Skin epidermis (tissue), 12 donors: ENCODE measurements at regions not wholly inside any gene's neighbourhood (a gene's known extent, or its start where the extent isn't known, plus 50 kb on each side); places are given as distances from the start of the nearest gene placed in this dataset.
"Not testable (repeated sequence)": the region's sequence is repeated elsewhere in the genome, so short reads cannot be mapped to it uniquely, and the experiment has no call there.

ENCODE experiments used
- H3K27ac ChIP-seq, 21 experiments: fragments of 200-600 bp; sonication (generic) in 11 of 21; one replicate each; pipeline ENCODE4 v1.5.0; 2020; ENCODE audit warnings: mild to moderate bottlenecking in 3 of 21, inconsistent platforms in 2 of 21, moderate library complexity in 2 of 21
- H3K4me3 ChIP-seq, 7 experiments: fragments of 200-600 bp; sonication (generic) in 2 of 7; one replicate each; pipeline ENCODE4 v1.5.0; 2020; ENCODE audit warnings: inconsistent platforms in 2 of 7, mild to moderate bottlenecking in 2 of 7, moderate library complexity in 1 of 7

DNA sequence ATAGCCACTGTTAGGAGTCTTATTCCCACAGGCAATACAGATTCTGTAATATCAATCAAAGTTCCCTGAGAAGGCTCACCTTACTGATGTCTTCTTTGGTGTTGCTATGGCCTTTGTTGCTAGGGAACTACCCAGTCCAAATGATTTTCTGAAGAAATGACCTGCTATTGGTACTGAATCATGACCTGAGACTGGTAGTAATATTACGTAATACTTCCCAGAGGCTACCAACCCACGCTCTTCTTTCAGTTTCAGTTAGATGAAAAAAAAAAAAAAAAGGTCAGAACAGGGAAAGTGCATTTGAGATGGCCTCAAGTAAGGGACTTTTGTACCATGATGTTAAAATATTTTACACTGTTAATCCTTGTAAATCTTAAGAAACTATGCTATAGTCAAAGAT, 1092.5 kb upstream of the EPHA6 start:
- H3K27ac ChIP-seq: no peak overlapping the region
- no peak overlapping the region for H3K4me3 ChIP-seq

DNA sequence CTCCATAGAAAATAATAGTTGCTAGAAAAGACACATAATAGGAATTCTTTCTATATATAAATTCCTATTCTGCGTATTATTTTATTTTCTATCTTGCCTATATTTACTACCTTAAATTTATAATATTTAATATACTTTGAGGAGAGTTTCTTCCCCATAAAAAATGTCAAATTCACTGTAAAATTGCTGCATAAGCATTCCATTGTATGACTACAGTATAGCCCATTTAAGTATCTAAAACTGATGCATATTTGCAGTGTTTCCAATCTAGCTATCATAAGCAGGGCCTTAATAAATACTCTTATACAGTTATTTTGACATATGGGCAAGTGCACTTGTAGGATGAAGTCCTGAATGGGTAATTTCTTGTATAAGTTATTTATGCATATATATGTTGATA, 1088.6 kb upstream of the EPHA6 start:
- H3K4me3 ChIP-seq: no peak overlapping the region
- no peak overlapping the region for H3K27ac ChIP-seq

DNA sequence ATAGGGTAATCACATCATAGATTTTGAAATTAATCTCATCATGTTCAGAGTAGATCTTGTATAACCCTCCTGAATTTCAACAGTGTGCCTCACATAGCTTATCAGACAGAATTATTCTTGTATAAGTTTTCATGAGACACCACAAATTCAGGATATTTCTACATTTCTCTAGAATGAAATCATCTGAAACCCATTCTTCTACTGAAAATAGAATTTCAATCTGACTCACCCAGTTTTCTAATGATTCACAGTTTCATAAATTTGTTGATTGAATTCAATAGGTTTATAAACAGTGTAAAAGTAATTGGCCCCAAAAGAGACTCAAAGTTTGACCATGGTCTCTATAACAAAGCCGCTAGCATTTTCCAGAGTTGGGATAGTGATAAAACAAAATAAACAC, 1082.6 kb upstream of the EPHA6 start:
- H3K27ac ChIP-seq: no peak overlapping the region

DNA sequence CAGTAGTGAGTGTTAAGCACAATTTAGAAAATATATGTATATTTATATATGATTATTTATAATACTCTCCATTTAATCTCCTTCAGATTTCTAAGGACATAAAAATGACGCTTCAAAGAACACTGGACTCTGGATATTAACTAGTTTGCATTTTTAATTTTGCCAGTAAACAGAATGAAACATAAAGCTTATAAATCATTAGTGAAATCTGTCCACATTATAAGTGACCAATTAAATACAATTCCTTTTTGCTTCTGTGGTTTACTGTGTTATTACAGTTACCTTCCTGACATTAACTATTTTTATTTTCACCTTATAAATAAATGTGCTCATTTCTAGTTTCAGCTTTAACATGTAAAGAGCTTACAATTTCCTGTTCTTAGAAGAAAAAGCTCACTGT, 1081.1 kb upstream of the EPHA6 start:
- Histone ChIP-seq H3K27ac (no peak overlapping the region), H3K4me3 (no peak overlapping the region)

More for the DNA sequence above, 1082.6 kb upstream of the EPHA6 start:
- no peak overlapping the region for H3K4me3 ChIP-seq

DNA sequence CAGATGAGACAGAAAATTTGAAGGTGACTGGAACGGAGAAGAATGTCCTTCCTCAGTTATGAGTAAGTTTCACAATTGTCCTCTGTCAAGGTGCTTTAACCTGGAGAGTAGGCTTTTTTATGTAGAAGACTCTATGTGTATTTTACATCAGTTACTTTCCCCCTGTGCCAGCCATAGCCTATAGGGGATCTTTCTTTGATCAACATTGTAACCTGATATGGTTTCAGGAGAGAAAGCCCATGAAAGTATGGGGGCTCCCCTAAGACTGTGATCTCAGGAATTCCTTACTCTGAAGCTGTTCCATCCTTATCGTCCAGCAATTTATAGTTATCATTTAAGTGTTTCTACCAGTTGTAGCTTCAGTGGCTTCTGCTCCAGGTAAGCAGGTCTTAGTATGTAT, 1076.3 kb upstream of the EPHA6 start:
- H3K27ac ChIP-seq: no peak overlapping the region
- no peak overlapping the region for H3K4me3 ChIP-seq

DNA sequence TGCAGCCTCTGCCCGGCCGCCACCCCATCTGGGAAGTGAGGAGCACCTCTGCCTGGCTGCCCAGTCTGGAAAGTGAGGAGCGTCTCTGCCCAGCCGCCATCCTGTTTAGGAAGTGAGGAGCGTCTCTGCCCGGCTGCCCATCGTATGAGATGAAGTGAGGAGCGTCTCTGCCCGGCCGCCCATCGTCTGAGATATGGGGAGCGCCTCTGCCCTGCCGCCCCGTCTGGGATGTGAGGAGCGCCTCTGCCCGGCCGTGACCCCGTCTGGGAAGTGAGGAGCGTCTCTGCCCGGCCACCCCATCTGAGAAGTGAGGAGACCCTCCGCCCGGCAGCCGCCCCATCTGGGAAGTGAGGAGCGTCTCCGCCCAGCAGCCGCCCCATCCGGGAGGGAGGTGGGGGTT, 1069.5 kb upstream of the EPHA6 start:
- not testable (repeated sequence) for H3K27ac ChIP-seq, H3K4me3 ChIP-seq

DNA sequence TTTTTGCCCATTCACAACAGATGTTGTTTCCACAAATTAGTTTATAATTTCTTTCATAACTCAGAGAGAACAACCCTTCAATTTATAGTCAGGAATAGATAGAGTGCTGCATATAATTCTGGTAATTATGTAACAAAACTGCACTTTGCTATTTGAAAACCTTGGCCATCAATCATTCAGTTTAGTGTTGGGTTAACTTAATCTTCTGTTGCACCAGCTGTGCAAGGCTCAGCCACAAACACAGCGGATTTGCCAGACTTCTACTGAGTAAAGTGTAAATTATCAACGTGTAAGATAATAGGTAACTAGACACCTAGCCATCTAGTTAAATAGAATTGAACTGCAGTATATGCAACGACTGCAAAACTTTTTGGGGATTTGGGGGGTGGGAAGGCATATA, 1064.3 kb upstream of the EPHA6 start:
- no peak overlapping the region for H3K4me3 ChIP-seq
- H3K27ac ChIP-seq: no peak overlapping the region

DNA sequence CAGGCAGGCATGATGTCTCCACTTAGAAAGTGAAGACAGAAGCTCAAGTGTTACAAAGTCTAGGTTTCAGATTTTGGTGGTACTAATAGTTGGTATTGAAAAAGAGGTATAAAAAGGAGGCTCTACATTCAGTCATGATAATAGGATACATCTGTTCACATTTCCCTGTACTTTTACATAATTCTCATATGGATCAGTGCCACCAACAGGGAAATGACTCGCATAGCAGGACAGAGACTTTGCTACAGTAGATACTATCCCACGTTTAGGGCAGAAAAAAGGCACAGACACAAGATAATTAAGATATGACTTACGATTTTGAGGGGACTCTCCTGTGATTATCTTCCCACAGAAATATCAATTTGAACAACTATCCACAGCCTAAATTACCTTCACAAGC, 1062.9 kb upstream of the EPHA6 start:
- H3K27ac ChIP-seq: no peak overlapping the region

DNA sequence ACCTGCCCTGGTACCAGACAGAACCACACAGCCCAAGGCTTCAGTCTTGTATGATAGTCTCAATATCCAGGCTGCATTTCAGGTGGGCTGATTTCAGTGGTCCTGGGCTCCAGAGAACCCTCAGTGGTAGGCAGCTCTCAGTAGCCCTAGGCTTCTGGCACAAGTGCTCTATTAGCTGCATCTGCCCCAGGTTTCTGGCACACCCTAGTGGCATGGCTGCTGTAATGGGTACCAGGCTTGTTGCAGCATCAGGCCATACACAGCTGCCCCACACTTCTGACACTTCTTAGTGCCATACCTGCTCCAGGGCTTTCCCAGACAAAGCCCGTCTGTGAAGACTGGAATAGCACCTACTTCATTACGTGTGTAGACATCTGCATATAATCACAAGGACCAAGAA, 1062.2 kb upstream of the EPHA6 start:
- H3K27ac ChIP-seq: no peak overlapping the region
- no peak overlapping the region for H3K4me3 ChIP-seq

More for the DNA sequence above, 1062.9 kb upstream of the EPHA6 start:
- no peak overlapping the region for H3K4me3 ChIP-seq

DNA sequence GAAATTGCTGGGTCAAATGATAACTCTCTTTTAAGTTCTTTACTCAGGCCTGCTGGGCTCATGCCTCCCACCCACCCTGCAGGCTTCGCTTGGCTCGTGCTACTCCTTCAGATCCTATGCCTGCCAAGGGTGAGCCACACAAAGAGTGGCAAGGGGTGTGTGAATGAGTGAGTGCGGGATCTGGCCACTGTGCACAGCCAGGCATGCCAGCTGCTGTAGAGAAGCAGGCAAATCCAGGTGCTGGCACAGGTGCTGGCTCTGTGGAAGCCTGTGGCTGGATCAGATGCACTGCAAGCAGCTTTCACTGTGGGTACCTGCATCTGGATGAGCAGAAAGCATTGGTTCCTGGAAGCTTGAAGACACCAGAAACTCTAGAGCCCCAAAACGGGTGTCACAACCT, 1055.7 kb upstream of the EPHA6 start:
- no peak overlapping the region for H3K27ac ChIP-seq
- H3K4me3 ChIP-seq: no peak overlapping the region

DNA sequence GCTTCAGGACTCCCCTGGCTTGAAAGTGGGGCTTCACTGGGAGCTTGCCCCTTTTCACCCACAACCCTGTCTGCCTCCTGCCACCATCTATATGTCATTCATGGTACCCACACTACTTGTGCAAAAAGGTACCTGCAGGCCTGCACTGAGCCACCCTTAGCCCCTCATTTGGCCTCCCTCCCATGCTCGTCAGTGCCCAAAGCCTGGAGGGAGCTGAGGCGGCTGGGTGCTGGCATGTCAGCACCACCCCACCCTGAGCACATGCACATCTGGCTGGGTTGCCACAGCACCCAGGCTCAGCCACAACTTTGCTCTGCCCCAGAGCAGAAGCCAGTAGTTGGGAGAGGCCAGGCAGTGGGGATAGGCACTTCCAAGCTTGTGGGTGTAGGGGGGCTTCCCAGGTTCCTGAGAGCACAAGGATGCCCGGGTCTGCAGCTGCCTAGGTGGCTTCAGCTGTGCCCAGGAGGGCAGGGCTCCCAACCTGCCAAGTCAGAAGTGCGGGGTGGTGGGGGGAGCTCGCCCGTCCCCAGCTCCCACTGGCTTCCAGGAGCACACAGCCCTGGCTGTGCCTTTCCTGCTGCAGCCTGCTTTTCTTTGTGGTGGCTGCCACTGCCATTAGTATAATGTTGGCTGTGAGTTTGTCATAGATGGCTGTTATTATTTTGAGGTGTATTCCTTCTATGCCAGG, 1054.6 kb upstream of the EPHA6 start:
- Histone ChIP-seq H3K4me3 (no peak overlapping the region), H3K27ac (no peak overlapping the region)

DNA sequence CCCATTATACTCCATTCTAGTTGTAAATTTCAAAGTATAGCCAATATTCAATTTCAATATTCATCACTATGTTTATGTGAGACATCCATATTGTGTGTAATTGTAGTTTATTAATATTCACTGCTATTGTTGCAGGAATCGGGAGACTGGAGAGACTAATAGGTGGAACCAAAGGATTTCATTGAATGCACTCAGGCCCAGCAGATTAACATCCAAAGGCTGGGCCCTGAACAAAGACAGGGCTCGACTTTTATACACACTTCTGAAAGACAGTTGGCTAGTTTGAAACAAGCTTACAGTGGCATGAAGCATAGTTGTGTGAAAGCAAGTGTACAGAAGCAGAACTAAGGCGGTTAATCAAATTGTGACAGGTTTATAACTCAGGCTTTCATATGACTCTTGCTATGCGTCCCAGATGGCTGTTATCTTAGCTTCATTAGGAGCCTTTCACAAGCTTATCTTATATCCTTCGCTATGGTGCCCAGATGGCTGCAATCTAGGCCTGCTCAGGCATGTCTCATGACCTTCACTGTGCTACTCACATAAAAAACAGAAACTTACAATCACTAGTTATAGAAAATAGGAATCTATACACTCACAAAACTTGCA, 1038.8 kb upstream of the EPHA6 start:
- no peak overlapping the region for H3K27ac ChIP-seq
- no peak overlapping the region for H3K4me3 ChIP-seq

DNA sequence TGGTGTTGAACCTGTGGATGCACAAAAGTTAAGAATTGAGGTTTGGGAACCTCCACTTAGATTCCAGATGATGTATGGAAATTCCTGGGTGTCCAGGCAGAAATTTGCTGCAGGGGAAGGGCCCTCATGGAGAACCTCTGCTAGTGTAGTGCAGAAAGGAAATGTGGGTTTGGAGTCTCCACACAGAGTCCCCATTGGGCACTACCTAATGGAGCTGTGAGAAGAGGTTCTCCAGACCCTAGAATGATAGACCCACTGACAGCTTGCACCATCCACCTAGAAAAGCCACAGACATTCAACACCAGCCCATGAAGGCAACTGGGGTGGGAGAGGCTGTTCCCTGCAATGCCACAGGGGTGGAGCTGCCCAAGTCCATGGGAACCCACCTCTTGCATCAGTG, 1032.8 kb upstream of the EPHA6 start:
- Histone ChIP-seq H3K4me3 (no peak overlapping the region), H3K27ac (no peak overlapping the region)

DNA sequence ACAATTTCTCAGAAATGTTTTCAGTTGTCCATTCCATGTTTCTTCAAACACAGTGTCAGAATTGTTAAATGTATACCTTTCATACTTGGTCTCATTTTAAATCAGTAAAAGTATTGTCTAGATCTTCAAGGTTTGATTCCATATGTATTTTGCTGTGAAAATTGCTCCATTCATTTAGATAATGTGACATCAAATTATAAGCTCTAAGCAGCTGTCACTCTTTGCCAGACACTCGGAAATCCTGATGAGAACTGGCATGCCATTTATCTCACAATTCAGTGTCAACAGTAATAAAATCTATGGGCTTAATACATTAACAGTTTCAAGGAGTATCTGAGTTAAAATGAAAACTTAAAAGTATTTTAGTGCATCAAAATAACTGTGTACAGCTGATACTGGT, 1025.3 kb upstream of the EPHA6 start:
- Histone ChIP-seq H3K27ac (no peak overlapping the region), H3K4me3 (no peak overlapping the region)

DNA sequence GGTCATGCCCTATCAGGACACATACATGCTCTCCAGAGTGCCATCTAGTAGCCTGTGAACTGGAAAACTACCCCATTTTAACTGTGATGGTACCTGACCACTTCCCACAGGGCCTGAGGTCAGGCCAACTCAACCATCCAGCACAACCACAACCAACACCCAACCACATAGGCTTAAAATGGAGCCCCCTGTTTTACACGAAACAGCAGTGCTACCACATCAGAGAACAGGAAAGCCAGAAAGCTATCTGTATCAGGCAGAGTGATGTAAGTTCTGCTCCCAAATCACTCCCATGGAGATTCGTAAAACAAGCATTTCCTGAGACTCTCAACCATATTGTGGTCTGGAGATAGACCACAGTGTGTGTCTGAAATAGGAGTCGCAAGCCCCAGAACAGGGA, 1017.3 kb upstream of the EPHA6 start:
- Histone ChIP-seq H3K4me3 (no peak overlapping the region), H3K27ac (no peak overlapping the region)

DNA sequence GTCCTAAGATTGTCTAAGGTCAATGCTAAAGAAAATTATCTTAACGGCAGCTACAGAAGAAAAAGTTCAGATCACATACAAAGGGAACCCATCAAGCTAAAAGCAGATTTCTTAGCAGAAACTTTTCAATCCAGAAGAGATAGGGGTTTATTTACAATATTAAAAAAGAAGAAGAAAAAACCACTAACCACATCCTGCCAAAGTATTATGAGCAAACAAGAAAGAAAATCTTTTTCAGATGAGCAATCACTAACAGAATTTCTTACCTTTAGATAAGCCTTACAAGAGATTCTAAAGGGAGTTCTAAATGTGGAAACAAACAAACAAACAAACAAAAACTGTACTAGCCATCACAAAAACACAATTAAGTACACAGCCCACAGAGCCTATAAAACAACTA, 1015.8 kb upstream of the EPHA6 start:
- H3K27ac ChIP-seq: no peak overlapping the region
- H3K4me3 ChIP-seq: no peak overlapping the region

DNA sequence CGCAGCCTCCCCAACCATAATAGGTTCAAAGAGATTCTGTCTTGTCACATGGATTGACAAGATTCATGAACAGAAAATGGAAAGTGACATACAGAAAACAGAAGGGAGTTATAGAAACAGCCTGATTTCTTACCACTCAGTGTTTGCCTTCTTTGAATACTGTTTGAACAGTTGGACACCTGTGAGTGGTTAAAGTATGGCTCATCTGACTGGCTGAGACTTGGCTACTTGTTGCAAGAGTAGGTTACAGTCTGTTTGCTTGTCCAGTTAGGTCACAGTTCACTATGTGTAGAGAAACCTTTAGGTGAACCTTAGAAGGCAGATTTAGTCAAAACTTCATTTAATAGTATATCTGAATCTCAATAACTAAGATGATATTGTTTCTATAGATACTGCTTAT, 1003.9 kb upstream of the EPHA6 start:
- no peak overlapping the region for H3K4me3 ChIP-seq

DNA sequence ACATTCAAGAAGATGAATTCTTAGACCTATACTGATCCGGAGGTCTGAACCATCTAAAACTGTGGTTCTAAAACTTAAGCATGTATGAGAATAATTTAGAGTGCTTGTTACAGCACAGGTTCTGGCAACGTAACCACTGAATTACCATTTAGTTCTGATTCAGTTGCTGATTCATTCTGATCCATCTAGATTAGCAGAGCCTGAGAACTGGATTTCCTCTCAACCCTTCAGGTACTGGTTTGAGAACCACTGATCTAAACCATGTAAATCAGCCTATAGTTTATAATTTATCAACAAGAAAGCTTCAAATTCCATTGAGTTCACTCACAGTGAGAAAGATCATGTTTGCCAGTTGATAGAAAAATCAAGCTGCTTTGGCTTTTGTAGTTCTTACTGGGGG, 1001.1 kb upstream of the EPHA6 start:
- no peak overlapping the region for H3K4me3 ChIP-seq
- H3K27ac ChIP-seq: no peak overlapping the region

More for the DNA sequence above, 1003.9 kb upstream of the EPHA6 start:
- H3K27ac ChIP-seq: no peak overlapping the region

DNA sequence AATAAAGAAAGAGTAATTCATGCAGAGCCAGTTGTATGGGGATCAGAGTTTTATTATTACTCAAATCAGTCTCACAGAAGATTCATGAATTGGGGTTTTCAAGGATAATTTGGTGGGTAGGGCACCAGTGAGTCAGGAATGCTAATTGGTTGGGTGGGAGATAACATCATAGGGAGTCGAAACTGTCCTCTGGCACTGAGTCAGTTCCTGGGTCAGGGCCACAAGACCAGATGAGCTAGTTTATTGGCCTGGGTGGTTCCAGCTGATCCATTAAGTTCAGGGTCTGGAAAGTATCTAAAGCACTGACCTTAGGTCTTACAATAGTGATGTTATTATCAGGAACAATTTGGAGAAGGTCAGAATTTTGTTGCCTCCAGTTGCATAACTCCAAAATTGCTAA, 998.6 kb upstream of the EPHA6 start:
- no peak overlapping the region for H3K4me3 ChIP-seq
- H3K27ac ChIP-seq: no peak overlapping the region

DNA sequence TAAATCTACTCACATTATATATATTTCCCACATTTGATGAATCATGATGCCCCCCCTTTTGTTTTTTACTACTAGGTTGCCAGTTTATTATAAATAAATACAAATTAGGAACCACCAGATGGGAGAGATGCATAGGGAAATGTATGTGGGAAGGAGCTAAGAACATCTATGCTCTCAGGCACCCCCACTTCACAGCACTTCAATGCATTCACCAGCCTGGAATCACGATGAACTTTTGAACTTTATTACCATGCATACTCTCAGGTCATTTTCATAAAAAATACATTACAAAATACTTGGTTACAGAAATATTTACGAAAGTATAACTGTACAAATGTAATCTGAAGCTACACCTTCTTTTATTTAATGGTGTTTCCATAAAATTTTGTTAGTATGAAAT, 988.0 kb upstream of the EPHA6 start:
- Histone ChIP-seq H3K27ac (no peak overlapping the region), H3K4me3 (no peak overlapping the region)

DNA sequence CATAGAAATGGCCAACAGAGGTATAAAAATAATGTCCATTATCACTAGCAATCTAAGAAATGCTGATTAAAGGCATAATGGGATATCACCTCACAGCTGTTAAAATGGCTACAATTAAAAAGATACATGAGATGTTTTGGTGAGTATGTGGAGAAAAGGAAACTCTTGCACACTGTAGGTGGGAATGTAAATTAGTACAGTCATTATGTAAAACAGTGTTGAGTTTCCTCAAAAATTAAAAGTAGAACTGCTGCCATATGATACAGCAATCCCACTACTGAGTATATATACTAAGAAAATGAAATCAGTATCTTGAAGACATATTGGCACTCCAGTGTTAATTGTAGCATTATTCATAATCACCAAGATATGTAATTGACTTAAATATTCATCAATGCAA, 982.2 kb upstream of the EPHA6 start:
- no peak overlapping the region for H3K27ac ChIP-seq

DNA sequence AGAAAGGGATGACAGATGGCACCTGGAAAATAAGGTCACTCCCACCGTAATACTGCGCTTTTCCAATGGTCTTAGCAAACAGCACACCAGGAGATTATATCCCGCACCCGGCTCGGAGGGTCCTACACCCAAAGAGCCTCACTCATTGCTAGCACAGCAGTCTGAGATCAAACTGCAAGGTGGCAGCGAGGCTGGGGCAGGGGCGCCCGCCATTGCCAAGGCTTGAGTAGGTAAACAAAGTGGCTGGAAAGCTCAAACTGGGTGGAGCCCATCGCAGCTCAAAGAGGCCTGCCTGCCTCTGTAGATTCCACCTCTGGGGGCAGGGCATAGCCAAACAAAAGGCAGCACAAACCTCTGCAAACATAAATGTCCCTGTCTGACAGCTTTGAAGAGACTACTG, 953.8 kb upstream of the EPHA6 start:
- not testable (repeated sequence) for H3K4me3 ChIP-seq, H3K27ac ChIP-seq

More for the DNA sequence above, 982.2 kb upstream of the EPHA6 start:
- no peak overlapping the region for H3K4me3 ChIP-seq
